Neuronal stem cell (in vitro differentiated cells): ENCODE measurements at regions not wholly inside any gene's neighbourhood (a gene's known extent, or its start where the extent isn't known, plus 50 kb on each side); places are given as distances from the start of the nearest gene placed in this dataset.

ENCODE experiments used
- DNase-seq: peaks from one replicate; pipeline ENCODE4 v3.0.0-alpha.2; 2013; ENCODE audit warnings: low spot score
- H2AFZ ChIP-seq: one replicate; pipeline ENCODE4 v1.6.1; 2013; ENCODE audit warnings: mild to moderate bottlenecking, low read length, inconsistent platforms
- H2AK5ac ChIP-seq: 2 replicates; pipeline ENCODE4 v1.6.1; 2013; ENCODE audit warnings: low read depth, mild to moderate bottlenecking, inconsistent platforms, low read length, moderate library complexity, mixed read lengths
- H2BK120ac ChIP-seq: 2 replicates; pipeline ENCODE4 v1.6.1; 2013; ENCODE audit warnings: low read depth, mild to moderate bottlenecking, inconsistent platforms, low read length, moderate library complexity, mixed read lengths
- H2BK12ac ChIP-seq: one replicate; pipeline ENCODE4 v1.6.1; 2013; ENCODE audit warnings: low read length, inconsistent platforms
- H2BK15ac ChIP-seq: 2 replicates; pipeline ENCODE4 v1.6.1; 2013; ENCODE audit warnings: mild to moderate bottlenecking, low read length, inconsistent platforms, mixed read lengths
- H2BK5ac ChIP-seq: one replicate; pipeline ENCODE4 v1.6.1; 2013; ENCODE audit warnings: inconsistent platforms, mild to moderate bottlenecking, low read length, moderate library complexity
- H3K14ac ChIP-seq: one replicate; pipeline ENCODE4 v1.6.1; 2013; ENCODE audit warnings: low read length, inconsistent platforms
- H3K18ac ChIP-seq: 2 replicates; pipeline ENCODE4 v1.6.1; 2013; ENCODE audit warnings: low read length, inconsistent platforms
- H3K23ac ChIP-seq: 2 replicates; pipeline ENCODE4 v1.6.1; 2013; ENCODE audit warnings: low read depth, mild to moderate bottlenecking, mixed read lengths, low read length, inconsistent platforms; ENCODE audit not compliant: poor library complexity
- H3K27ac ChIP-seq: replicated peaks from 3 replicates; pipeline ENCODE4 v1.5.1; 2013; ENCODE audit warnings: low read length, inconsistent platforms
- H3K27me3 ChIP-seq, 3 experiments: 2 replicates each; pipeline ENCODE4 v1.6.1; 2013; ENCODE audit warnings: low read length in 3 of 3, mild to moderate bottlenecking in 2 of 3, inconsistent platforms in 1 of 3, low read depth in 1 of 3, mixed read lengths in 1 of 3, moderate library complexity in 1 of 3; ENCODE audit not compliant: control insufficient read depth in 3 of 3, insufficient read depth in 3 of 3
- H3K36me3 ChIP-seq, 2 donors: replicated peaks in 1 of 2; 2 replicates each; pipeline ENCODE4 v1.6.1; 2013; ENCODE audit warnings: low read length in 2 of 2; ENCODE audit not compliant: control insufficient read depth in 2 of 2, insufficient read depth in 2 of 2
- H3K4ac ChIP-seq: 2 replicates; pipeline ENCODE4 v1.6.1; 2013; ENCODE audit warnings: inconsistent platforms, mild to moderate bottlenecking, low read length, moderate library complexity
- H3K4me1 ChIP-seq, 2 donors: 1 replicate in 1 of 2; 2 replicates in 1 of 2; pipeline ENCODE4 v1.6.1; 2013; ENCODE audit warnings: low read length in 2 of 2, low read depth in 1 of 2; ENCODE audit not compliant: control insufficient read depth in 2 of 2, insufficient read depth in 1 of 2
- H3K4me2 ChIP-seq: one replicate; pipeline ENCODE4 v1.6.1; 2013; ENCODE audit warnings: mild to moderate bottlenecking, low read length, inconsistent platforms; ENCODE audit not compliant: insufficient read depth, poor library complexity, severe bottlenecking
- H3K4me3 ChIP-seq, 2 donors: 2 replicates each; pipeline ENCODE4 v1.5.1; 2013; ENCODE audit warnings: low read length in 2 of 2, mild to moderate bottlenecking in 2 of 2, inconsistent platforms in 1 of 2, moderate library complexity in 1 of 2
- H3K79me1 ChIP-seq: one replicate; pipeline ENCODE4 v1.6.1; 2013; ENCODE audit warnings: low read depth, mild to moderate bottlenecking, inconsistent platforms, low read length, moderate library complexity
- H3K9ac ChIP-seq: one replicate; pipeline ENCODE4 v1.6.1; 2013; ENCODE audit warnings: mild to moderate bottlenecking, low read depth, low read length, inconsistent platforms; ENCODE audit not compliant: poor library complexity
- H3K9me3 ChIP-seq, 2 donors: replicated peaks in 1 of 2; 2 replicates each; pipeline versions ENCODE3 to v1.6.1; 2013; ENCODE audit warnings: low read length in 2 of 2, mild to moderate bottlenecking in 2 of 2, inconsistent platforms in 1 of 2, low read depth in 1 of 2, mixed read lengths in 1 of 2, moderate library complexity in 1 of 2; ENCODE audit not compliant: control insufficient read depth in 2 of 2, insufficient read depth in 1 of 2
- H4K8ac ChIP-seq: one replicate; pipeline ENCODE4 v1.6.1; 2013; ENCODE audit warnings: low read depth, mild to moderate bottlenecking, inconsistent platforms, low read length, moderate library complexity
- H4K91ac ChIP-seq: one replicate; pipeline ENCODE4 v1.6.1; 2013; ENCODE audit warnings: low read length, low read depth, mild to moderate bottlenecking, inconsistent platforms; ENCODE audit not compliant: poor library complexity
- WGBS, 2 donors: extraction: QIAGEN DNeasy Blood & Tissue Kit; methylation state at CpG; one replicate each; pipeline ENCODE4 v1.1.7; 2013; ENCODE audit warnings: missing lambda C conversion rate in 2 of 2, mixed read lengths in 1 of 2; ENCODE audit not compliant: insufficient read length in 2 of 2, insufficient replicate concordance in 1 of 2; ENCODE audit errors: extremely low coverage in 2 of 2; 5-methylcytosine and 5-hydroxymethylcytosine counted together

GRCh38 chr13:44120849-44121755, 241.4 kb downstream of the LACC1 start:
- H3K9me3 ChIP-seq, result peaks cover 0 to 2% of the 10 kb centered on the region in 2 donors
- H3K36me3 ChIP-seq, result no peaks in the 10 kb centered on the region
- H2AFZ ChIP-seq, result no peak overlapping the region
- H3K23ac ChIP-seq, result no peak overlapping the region
- no peak overlapping the region for H3K14ac ChIP-seq
- H3K27ac ChIP-seq, result no peak overlapping the region
- no peak overlapping the region for H2BK15ac ChIP-seq
- no peak overlapping the region for H2BK120ac ChIP-seq
- no peak overlapping the region for H2AK5ac ChIP-seq
- no peak overlapping the region for H2BK12ac ChIP-seq
- no peak overlapping the region for H3K4ac ChIP-seq
- H3K79me1 ChIP-seq, result no peaks in the 10 kb centered on the region
- peaks cover 6 to 7% of the 10 kb centered on the region in 2 donors for H3K4me1 ChIP-seq
- no peak overlapping the region for H3K4me2 ChIP-seq
- no peak overlapping the region for H3K9ac ChIP-seq
- H2BK5ac ChIP-seq, result no peak overlapping the region
- H4K91ac ChIP-seq, result no peak overlapping the region
- H3K18ac ChIP-seq, result no peak overlapping the region
- no peak for DNase-seq
- no peaks in the 10 kb centered on the region for H3K27me3 ChIP-seq
- no peak overlapping the region for H4K8ac ChIP-seq
- WGBS, 2 donors, result no CpG with 5 or more reads among the region's 9 CpGs
- no peak overlapping the region for H3K4me3 ChIP-seq

- no peak overlapping the region for H4K91ac ChIP-seq
- H2AFZ ChIP-seq, result no peak overlapping the region
- H3K27me3 ChIP-seq, result no peaks in the 10 kb centered on the region
- no peak overlapping the region for H2BK120ac ChIP-seq
- H3K4me3 ChIP-seq, result no peak overlapping the region
- no peak overlapping the region for H4K8ac ChIP-seq
- H3K9me3 ChIP-seq, result peaks cover 0 to 4% of the 10 kb centered on the region in 2 donors
- DNase-seq, result no peak
- H3K23ac ChIP-seq, result no peak overlapping the region
- H2BK5ac ChIP-seq, result no peak overlapping the region
- H2BK12ac ChIP-seq, result no peak overlapping the region
- WGBS, 2 donors, result no CpG with 5 or more reads among the region's 1 CpG
- no peak overlapping the region for H3K9ac ChIP-seq
- H2BK15ac ChIP-seq, result no peak overlapping the region
- H3K36me3 ChIP-seq, result no peaks in the 10 kb centered on the region
- no peaks in the 10 kb centered on the region for H3K79me1 ChIP-seq
- H3K27ac ChIP-seq, result no peak overlapping the region
- H3K4me2 ChIP-seq, result no peak overlapping the region
- H2AK5ac ChIP-seq, result no peak overlapping the region
- H3K14ac ChIP-seq, result no peak overlapping the region
- H3K4me1 ChIP-seq, result peaks cover 0 to 2% of the 10 kb centered on the region in 2 donors
- H3K18ac ChIP-seq, result no peak overlapping the region
- H3K4ac ChIP-seq, result no peak overlapping the region
These were observed 244.6 kb downstream of the LACC1 start for GRCh38 chr13:44124352-44124751.

GRCh38 chr13:44125943-44126469, 246.3 kb downstream of the LACC1 start:
- WGBS, 2 donors, result no CpG with 5 or more reads among the region's 3 CpGs
- Histone ChIP-seq H4K91ac (no peak overlapping the region), H2BK15ac (no peak overlapping the region), H4K8ac (no peak overlapping the region), H3K4me3 (no peak overlapping the region), H2BK5ac (no peak overlapping the region), H2BK120ac (no peak overlapping the region), H3K18ac (no peak overlapping the region), H3K27ac (no peak overlapping the region), H3K9ac (no peak overlapping the region), H3K4me1 (no peaks in the 10 kb centered on the region), H2AK5ac (no peak overlapping the region), H3K27me3 (no peaks in the 10 kb centered on the region), H2AFZ (no peak overlapping the region), H3K4me2 (no peak overlapping the region), H3K36me3 (no peaks in the 10 kb centered on the region), H3K4ac (no peak overlapping the region), H3K23ac (no peak overlapping the region), H3K79me1 (no peaks in the 10 kb centered on the region), H2BK12ac (no peak overlapping the region), H3K14ac (no peak overlapping the region), H3K9me3 (peaks cover 0 to 4% of the 10 kb centered on the region in 2 donors)
- DNase-seq, result no peak

GRCh38 chr13:44128552-44129001, 245.0 kb upstream of the SERP2 start:
- Histone ChIP-seq H3K18ac (no peak overlapping the region), H3K23ac (no peak overlapping the region), H2AFZ (no peak overlapping the region), H3K4ac (no peak overlapping the region), H2BK12ac (no peak overlapping the region), H3K27me3 (no peaks in the 10 kb centered on the region), H3K4me1 (no peaks in the 10 kb centered on the region), H2AK5ac (no peak overlapping the region), H3K14ac (no peak overlapping the region), H2BK120ac (no peak overlapping the region), H3K36me3 (no peaks in the 10 kb centered on the region), H3K9ac (no peak overlapping the region), H4K91ac (no peak overlapping the region), H3K27ac (no peak overlapping the region), H3K4me2 (no peak overlapping the region), H3K4me3 (no peak overlapping the region), H4K8ac (no peak overlapping the region), H3K9me3 (peaks cover 0 to 2% of the 10 kb centered on the region in 2 donors), H2BK15ac (no peak overlapping the region), H2BK5ac (no peak overlapping the region), H3K79me1 (no peaks in the 10 kb centered on the region)
- DNase-seq, result no peak
- WGBS, 2 donors, result no CpG with 5 or more reads among the region's 7 CpGs
